ENCODE measurements at regions not wholly inside any gene's neighbourhood (a gene's known extent, or its start where the extent isn't known, plus 50 kb on each side); places are given as distances from the start of the nearest gene placed in this dataset.

DNA sequence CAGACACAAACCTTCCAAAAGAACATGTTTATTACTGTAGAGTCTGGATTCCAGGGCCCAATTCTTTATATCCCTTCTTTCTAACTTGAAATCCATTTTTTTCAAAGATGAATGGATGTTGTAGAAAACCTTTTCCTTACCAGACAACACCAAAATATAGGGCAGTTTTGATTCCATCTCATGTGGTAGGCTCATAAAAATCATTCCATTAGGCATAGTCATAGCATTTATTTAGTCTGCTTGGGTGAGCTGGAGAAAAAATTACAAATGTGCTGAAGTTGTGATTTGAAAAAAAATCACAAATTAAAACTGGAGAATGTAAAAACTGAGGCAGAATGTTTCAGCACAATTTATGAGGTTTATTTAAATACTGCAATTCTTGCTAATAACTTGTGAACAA lies 199.3 kb upstream of the TBC1D5 start:
- Histone ChIP-seq H3K27ac (no peak overlapping the region), H3K4me3 (IDR thresholded peaks at IDR 0.05; ENCODE audit: insufficient read depth, low read depth, low read length) (no peak overlapping the region), H4K20me1 (ENCODE audit: insufficient read depth) (no peaks in the 10 kb centered on the region), H3K4me2 (no peak overlapping the region), H3K4me1 (ENCODE audit: low read depth, poor library complexity, severe bottlenecking) (peaks cover 17% of the 10 kb centered on the region), H2AFZ (ENCODE audit: low read depth) (no peak overlapping the region), H3K27me3 (ENCODE audit: insufficient read depth, low read depth) (no peaks in the 10 kb centered on the region), H3K36me3 (ENCODE audit: insufficient read depth) (no peaks in the 10 kb centered on the region), H3K9ac (no peak overlapping the region), H3K79me2 (ENCODE audit: insufficient read depth, low read depth) (no peaks in the 10 kb centered on the region)
- TF ChIP-seq, protein P1, sequence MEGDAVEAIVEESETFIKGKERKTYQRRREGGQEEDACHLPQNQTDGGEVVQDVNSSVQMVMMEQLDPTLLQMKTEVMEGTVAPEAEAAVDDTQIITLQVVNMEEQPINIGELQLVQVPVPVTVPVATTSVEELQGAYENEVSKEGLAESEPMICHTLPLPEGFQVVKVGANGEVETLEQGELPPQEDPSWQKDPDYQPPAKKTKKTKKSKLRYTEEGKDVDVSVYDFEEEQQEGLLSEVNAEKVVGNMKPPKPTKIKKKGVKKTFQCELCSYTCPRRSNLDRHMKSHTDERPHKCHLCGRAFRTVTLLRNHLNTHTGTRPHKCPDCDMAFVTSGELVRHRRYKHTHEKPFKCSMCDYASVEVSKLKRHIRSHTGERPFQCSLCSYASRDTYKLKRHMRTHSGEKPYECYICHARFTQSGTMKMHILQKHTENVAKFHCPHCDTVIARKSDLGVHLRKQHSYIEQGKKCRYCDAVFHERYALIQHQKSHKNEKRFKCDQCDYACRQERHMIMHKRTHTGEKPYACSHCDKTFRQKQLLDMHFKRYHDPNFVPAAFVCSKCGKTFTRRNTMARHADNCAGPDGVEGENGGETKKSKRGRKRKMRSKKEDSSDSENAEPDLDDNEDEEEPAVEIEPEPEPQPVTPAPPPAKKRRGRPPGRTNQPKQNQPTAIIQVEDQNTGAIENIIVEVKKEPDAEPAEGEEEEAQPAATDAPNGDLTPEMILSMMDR (conservative IDR thresholded peaks at IDR 0.05; ENCODE audit: low read depth, low read length), result no peak

DNA sequence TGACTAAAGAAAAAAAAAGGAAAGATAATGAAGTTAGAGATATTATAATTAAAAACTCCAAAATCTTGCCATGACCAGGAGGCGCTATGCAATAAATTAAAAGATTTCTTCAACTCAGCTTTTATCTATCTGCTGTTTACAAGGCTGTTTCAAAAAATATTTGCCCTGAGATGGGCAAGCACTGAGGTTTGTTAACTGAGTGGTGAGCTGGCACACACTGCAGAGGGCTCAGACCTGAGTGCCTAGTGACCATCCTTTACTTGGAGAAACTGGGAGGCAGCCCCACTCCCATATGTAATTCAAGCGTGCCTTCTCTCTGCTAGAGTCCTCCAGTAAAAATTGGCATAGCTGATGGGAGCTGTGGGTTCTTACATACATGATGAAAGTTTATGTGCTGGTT lies 198.7 kb upstream of the TBC1D5 start:
- Histone ChIP-seq H3K9ac (no peak overlapping the region), H3K4me3 (IDR thresholded peaks at IDR 0.05; ENCODE audit: insufficient read depth, low read depth, low read length) (no peak overlapping the region), H3K27ac (no peak overlapping the region), H3K27me3 (ENCODE audit: insufficient read depth, low read depth) (no peaks in the 10 kb centered on the region), H3K4me2 (no peak overlapping the region), H2AFZ (ENCODE audit: low read depth) (no peak overlapping the region), H3K36me3 (ENCODE audit: insufficient read depth) (no peaks in the 10 kb centered on the region), H4K20me1 (ENCODE audit: insufficient read depth) (no peaks in the 10 kb centered on the region), H3K79me2 (ENCODE audit: insufficient read depth, low read depth) (no peaks in the 10 kb centered on the region), H3K4me1 (ENCODE audit: low read depth, poor library complexity, severe bottlenecking) (peaks cover 13% of the 10 kb centered on the region)
- TF ChIP-seq, protein P1 (conservative IDR thresholded peaks at IDR 0.05; ENCODE audit: low read depth, low read length), result no peak

DNA sequence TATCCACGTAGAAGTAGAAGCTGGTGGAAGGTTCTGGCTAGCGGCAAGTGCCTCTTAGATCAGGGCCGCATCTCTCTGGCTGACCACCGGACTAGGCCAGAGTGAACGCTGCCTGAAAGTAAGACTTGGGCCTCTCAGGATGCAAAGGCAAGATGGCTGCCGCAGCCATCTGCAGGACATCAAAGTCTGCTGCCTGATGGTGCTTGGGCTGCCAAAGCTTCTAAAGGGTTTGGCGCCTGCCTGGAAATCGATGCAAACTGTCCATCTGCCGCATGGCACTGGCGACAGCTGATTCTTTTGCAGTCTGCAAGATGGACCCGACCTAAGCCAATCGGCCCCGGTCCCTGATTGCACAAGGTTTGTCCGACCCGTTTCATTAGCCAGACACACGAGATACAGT lies 196.7 kb upstream of the TBC1D5 start:
- H3K27me3 ChIP-seq (ENCODE audit: insufficient read depth, low read depth), result no peaks in the 10 kb centered on the region
- no peaks in the 10 kb centered on the region for H3K4me1 ChIP-seq (ENCODE audit: low read depth, poor library complexity, severe bottlenecking)
- TF ChIP-seq, protein P1 (conservative IDR thresholded peaks at IDR 0.05; ENCODE audit: low read depth, low read length), result no peak
- no peak overlapping the region for H2AFZ ChIP-seq (ENCODE audit: low read depth)
- no peak overlapping the region for H3K4me2 ChIP-seq
- no peak overlapping the region for H3K9ac ChIP-seq
- H3K4me3 ChIP-seq (IDR thresholded peaks at IDR 0.05; ENCODE audit: insufficient read depth, low read depth, low read length), result no peak overlapping the region
- no peak overlapping the region for H3K27ac ChIP-seq
- H4K20me1 ChIP-seq (ENCODE audit: insufficient read depth), result no peaks in the 10 kb centered on the region
- H3K79me2 ChIP-seq (ENCODE audit: insufficient read depth, low read depth), result no peaks in the 10 kb centered on the region
- no peaks in the 10 kb centered on the region for H3K36me3 ChIP-seq (ENCODE audit: insufficient read depth)

DNA sequence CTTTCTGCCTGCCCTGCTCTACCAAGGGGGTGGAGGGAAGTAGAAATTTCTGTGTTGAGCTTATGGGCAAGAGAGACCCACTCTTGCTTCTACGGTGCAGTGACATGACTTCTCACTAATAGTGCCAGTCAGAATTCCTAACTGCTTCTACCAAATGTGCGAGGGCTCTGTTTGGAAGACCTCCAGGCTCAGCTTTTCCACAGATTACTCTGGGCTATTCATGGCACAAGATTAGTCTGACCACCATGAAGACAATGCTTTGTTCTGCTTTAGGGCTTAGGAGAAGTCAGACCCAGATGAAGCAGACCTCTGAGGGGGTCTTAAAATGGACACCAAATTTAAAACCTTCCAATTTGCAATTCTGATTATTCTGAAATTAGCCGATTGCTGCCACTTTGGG lies 195.9 kb upstream of the TBC1D5 start:
- no peak overlapping the region for H3K4me3 ChIP-seq (IDR thresholded peaks at IDR 0.05; ENCODE audit: insufficient read depth, low read depth, low read length)
- no peaks in the 10 kb centered on the region for H3K79me2 ChIP-seq (ENCODE audit: insufficient read depth, low read depth)
- no peak overlapping the region for H3K27ac ChIP-seq
- no peak overlapping the region for H3K4me2 ChIP-seq
- no peaks in the 10 kb centered on the region for H4K20me1 ChIP-seq (ENCODE audit: insufficient read depth)
- no peaks in the 10 kb centered on the region for H3K36me3 ChIP-seq (ENCODE audit: insufficient read depth)
- H2AFZ ChIP-seq (ENCODE audit: low read depth), result no peak overlapping the region
- TF ChIP-seq, protein P1 (conservative IDR thresholded peaks at IDR 0.05; ENCODE audit: low read depth, low read length), result no peak
- no peaks in the 10 kb centered on the region for H3K4me1 ChIP-seq (ENCODE audit: low read depth, poor library complexity, severe bottlenecking)
- no peaks in the 10 kb centered on the region for H3K27me3 ChIP-seq (ENCODE audit: insufficient read depth, low read depth)
- no peak overlapping the region for H3K9ac ChIP-seq
